Glutamatergic neuron (in vitro differentiated cells): ENCODE measurements at regions not wholly inside any gene's neighbourhood (a gene's known extent, or its start where the extent isn't known, plus 50 kb on each side); places are given as distances from the start of the nearest gene placed in this dataset.

Experiments used
- DNase-seq: peaks from one replicate; pipeline ENCODE4 v3.0.0; 2022
- H3K27ac Mint-ChIP-seq: one replicate; pipeline ENCODE4 v1.8.0; 2020; ENCODE audit warnings: mild to moderate bottlenecking, mixed read lengths, inconsistent platforms; ENCODE audit not compliant: unreplicated experiment
- H3K27me3 Mint-ChIP-seq: one replicate; pipeline ENCODE4 v1.8.0; 2020; ENCODE audit warnings: mild to moderate bottlenecking, moderate library complexity, mixed read lengths, inconsistent platforms; ENCODE audit not compliant: unreplicated experiment
- H3K36me3 Mint-ChIP-seq: one replicate; pipeline ENCODE4 v1.8.0; 2020; ENCODE audit warnings: mild to moderate bottlenecking, mixed read lengths, inconsistent platforms; ENCODE audit not compliant: unreplicated experiment
- H3K4me1 Mint-ChIP-seq: one replicate; pipeline ENCODE4 v1.8.0; 2020; ENCODE audit warnings: mild to moderate bottlenecking, low read depth, mixed read lengths, inconsistent platforms; ENCODE audit not compliant: unreplicated experiment
- H3K4me3 Mint-ChIP-seq: one replicate; pipeline ENCODE4 v1.8.0; 2020; ENCODE audit warnings: mild to moderate bottlenecking, mixed read lengths, inconsistent platforms; ENCODE audit not compliant: unreplicated experiment
- H3K9me3 Mint-ChIP-seq: one replicate; pipeline ENCODE4 v1.8.0; 2020; ENCODE audit warnings: mild to moderate bottlenecking, moderate library complexity, mixed read lengths, inconsistent platforms; ENCODE audit not compliant: unreplicated experiment
- CTCF ChIP-seq: fragments of 200-600 bp; sonication (generic); IDR thresholded peaks from one replicate; pipeline ENCODE4 v1.5.0; 2021; ENCODE audit not compliant: partially characterized antibody, unreplicated experiment

DNA sequence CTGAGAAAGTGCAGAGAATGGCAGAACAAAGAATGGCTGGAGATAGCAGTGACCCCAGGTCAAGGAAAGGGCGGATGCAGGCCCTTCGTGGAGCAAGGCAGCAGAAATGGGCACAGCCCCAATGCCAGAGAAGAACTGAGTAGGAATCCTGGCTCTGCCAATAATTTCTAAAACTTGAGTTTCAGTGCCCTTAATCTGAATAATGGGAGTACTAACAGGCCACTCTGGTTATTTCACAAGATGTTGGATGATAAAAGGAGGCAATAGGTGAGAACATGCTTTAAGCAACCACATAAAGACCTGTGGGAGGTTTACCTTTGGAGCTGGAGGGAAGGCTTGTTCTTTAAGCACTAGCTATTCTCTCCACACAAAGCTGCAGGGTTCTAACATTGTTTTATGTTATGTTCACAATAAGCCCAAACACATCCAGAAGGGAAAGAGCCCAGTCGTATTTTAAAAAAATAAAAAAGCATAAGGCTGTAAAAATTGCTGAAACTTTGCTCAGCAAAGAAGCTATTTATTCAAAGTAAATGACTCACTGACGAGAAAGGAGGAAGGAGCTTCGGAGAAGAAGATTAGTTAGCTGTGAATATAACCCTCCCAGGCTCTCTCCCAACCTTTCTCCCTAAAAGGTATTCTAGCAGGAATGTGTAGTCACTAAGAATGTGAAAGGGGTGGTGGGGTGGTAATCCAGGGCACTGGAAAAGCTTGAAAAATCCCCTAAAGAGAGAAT, 470.2 kb downstream of the TXNL1 start:
- no peak overlapping the region for H3K27ac Mint-ChIP-seq
- no peaks in the 10 kb centered on the region for H3K27me3 Mint-ChIP-seq

DNA sequence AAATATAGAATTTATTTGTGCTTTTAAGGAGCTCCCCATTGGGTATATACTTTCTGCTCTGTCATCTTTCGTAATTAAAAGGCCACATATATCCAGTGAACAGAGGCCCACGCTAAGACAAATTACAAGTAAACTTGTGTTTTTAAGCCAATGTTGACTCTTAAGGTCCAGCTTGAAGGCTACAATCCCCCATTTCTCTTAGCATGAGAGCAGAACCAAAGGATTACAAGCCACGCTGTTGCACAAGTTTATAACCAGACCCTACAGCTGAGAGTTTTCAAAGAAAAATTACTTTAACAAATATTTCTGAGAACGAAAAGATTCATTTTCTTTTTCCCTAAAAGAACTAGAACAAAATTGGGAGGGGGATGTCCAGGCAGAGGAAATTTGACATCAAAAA, 471.0 kb downstream of the TXNL1 start:
- no peak overlapping the region for H3K4me3 Mint-ChIP-seq
- no peaks in the 10 kb centered on the region for H3K4me1 Mint-ChIP-seq
- H3K27ac Mint-ChIP-seq: no peak overlapping the region
- DNase-seq: no peak
- H3K27me3 Mint-ChIP-seq: no peaks in the 10 kb centered on the region
- H3K9me3 Mint-ChIP-seq: no peaks in the 10 kb centered on the region
- no peak for TF ChIP-seq CTCF
- no peaks in the 10 kb centered on the region for H3K36me3 Mint-ChIP-seq

More for the DNA sequence above, 470.2 kb downstream of the TXNL1 start:
- TF ChIP-seq CTCF: no peak
- no peak overlapping the region for H3K4me3 Mint-ChIP-seq
- no peaks in the 10 kb centered on the region for H3K36me3 Mint-ChIP-seq
- H3K4me1 Mint-ChIP-seq: no peaks in the 10 kb centered on the region
- peaks cover under 1% of the 10 kb centered on the region for H3K9me3 Mint-ChIP-seq
- DNase-seq: no peak

GRCh38 chr18:56166914-56167313, 471.5 kb downstream of the TXNL1 start:
- no peak for DNase-seq
- no peaks in the 10 kb centered on the region for H3K9me3 Mint-ChIP-seq
- TF ChIP-seq CTCF: no peak
- H3K4me3 Mint-ChIP-seq: no peak overlapping the region
- H3K27me3 Mint-ChIP-seq: no peaks in the 10 kb centered on the region
- H3K27ac Mint-ChIP-seq: no peak overlapping the region
- H3K36me3 Mint-ChIP-seq: no peaks in the 10 kb centered on the region
- H3K4me1 Mint-ChIP-seq: no peaks in the 10 kb centered on the region

GRCh38 chr18:56165601-56166355, 472.6 kb downstream of the TXNL1 start:
- no peak for DNase-seq
- Mint-ChIP-seq H3K4me3 (no peak overlapping the region), H3K9me3 (no peaks in the 10 kb centered on the region), H3K4me1 (no peaks in the 10 kb centered on the region), H3K27me3 (no peaks in the 10 kb centered on the region), H3K36me3 (no peaks in the 10 kb centered on the region), H3K27ac (no peak overlapping the region)
- TF ChIP-seq CTCF: no peak
